ENCODE measurements at regions not wholly inside any gene's neighbourhood (a gene's known extent, or its start where the extent isn't known, plus 50 kb on each side); places are given as distances from the start of the nearest gene placed in this dataset.

DNA sequence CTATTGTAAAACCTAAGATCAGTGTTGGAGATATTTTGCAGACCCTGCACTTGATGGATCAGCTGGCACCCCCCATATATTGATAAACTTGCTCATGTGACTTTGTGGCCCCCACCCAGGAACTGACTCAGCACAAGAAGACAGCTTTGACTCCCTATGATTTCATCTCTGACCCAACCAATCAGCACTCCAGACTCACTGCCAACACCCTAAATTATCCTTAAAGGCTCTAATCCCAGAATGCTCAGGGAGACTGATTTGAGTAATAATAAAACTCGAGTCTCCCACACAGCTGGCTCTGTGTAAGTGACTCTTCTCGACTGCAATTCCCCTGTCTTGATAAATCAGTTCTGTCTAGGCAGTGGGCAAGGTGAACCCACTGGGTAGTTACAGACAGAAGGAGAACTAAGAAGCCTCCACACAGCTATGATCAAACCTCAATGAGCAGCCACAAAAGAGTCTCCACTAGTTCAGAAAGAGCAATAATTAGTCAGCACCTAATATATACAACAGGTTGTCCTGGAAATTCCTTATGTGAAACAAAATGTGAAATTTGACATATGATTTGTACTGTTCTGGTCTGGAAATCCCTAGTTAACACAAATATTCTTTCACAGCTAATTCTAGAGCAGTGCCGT is 52.2 kb downstream of the ACTL7B start:
- no peaks in the 10 kb centered on the region for H4K20me1 ChIP-seq (ENCODE audit: control insufficient read depth, insufficient read depth, low read depth, low read length)
- no peaks in the 10 kb centered on the region for H3K4me1 ChIP-seq (ENCODE audit: control insufficient read depth, low read length)
- no peaks in the 10 kb centered on the region for H3K27me3 ChIP-seq (ENCODE audit: control insufficient read depth, low read length)
- no peak overlapping the region for H3K4me2 ChIP-seq (ENCODE audit: low read length)
- no peaks in the 10 kb centered on the region for H3K9me3 ChIP-seq (ENCODE audit: control insufficient read depth, insufficient read depth, low read length)
- TF ChIP-seq EZH2phosphoT487 (IDR thresholded peaks at IDR 0.05; ENCODE audit: borderline replicate concordance, low read length) (no peak), CTCF (IDR thresholded peaks at IDR 0.05; ENCODE audit: low read depth, low read length, poor library complexity, severe bottlenecking) (no peak)
- H3K27ac ChIP-seq (ENCODE audit: low read depth, low read length), result no peak overlapping the region
- H3K9me2 ChIP-seq (replicated peaks; ENCODE audit: control insufficient read depth, low read length), result no peaks in the 10 kb centered on the region
- H3K79me2 ChIP-seq (ENCODE audit: control insufficient read depth, low read length), result no peaks in the 10 kb centered on the region
- H3K4me3 ChIP-seq (ENCODE audit: low read length), result no peak overlapping the region
- no peaks in the 10 kb centered on the region for H3K36me3 ChIP-seq (ENCODE audit: control insufficient read depth, low read length)
- H3F3A ChIP-seq (ENCODE audit: control insufficient read depth, insufficient read depth), result no peaks in the 10 kb centered on the region

DNA sequence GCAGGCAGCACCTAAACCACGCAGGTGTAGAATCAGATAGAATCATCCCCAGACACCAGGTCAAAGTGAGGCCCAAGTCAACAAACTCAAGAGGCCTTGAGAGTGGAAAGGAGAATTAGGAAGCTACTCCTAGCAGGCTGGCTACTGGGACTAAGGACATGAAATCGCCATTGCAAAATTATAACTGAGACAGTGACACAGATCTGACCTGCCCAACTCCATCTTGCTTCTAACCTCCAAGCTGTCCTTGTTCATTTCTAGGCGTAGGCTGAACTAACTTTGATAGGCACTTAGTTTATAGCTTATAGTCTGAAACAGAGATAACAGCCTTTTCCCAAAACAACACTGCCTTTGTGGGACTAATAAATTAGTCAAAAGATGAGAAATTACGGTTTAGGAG is 52.8 kb downstream of the ACTL7B start:
- H3K9me2 ChIP-seq (replicated peaks; ENCODE audit: control insufficient read depth, low read length), result no peaks in the 10 kb centered on the region
- H3K36me3 ChIP-seq (ENCODE audit: control insufficient read depth, low read length), result no peaks in the 10 kb centered on the region
- no peaks in the 10 kb centered on the region for H4K20me1 ChIP-seq (ENCODE audit: control insufficient read depth, insufficient read depth, low read depth, low read length)
- no peaks in the 10 kb centered on the region for H3K4me1 ChIP-seq (ENCODE audit: control insufficient read depth, low read length)
- no peaks in the 10 kb centered on the region for H3K9me3 ChIP-seq (ENCODE audit: control insufficient read depth, insufficient read depth, low read length)
- TF ChIP-seq EZH2phosphoT487 (IDR thresholded peaks at IDR 0.05; ENCODE audit: borderline replicate concordance, low read length) (no peak), CTCF (IDR thresholded peaks at IDR 0.05; ENCODE audit: low read depth, low read length, poor library complexity, severe bottlenecking) (no peak)
- H3K27me3 ChIP-seq (ENCODE audit: control insufficient read depth, low read length), result no peaks in the 10 kb centered on the region
- no peaks in the 10 kb centered on the region for H3K79me2 ChIP-seq (ENCODE audit: control insufficient read depth, low read length)
- no peak overlapping the region for H3K27ac ChIP-seq (ENCODE audit: low read depth, low read length)
- no peak overlapping the region for H3K4me3 ChIP-seq (ENCODE audit: low read length)
- no peak overlapping the region for H3K4me2 ChIP-seq (ENCODE audit: low read length)
- H3F3A ChIP-seq (ENCODE audit: control insufficient read depth, insufficient read depth), result no peaks in the 10 kb centered on the region

- Histone ChIP-seq H3K4me1 (ENCODE audit: control insufficient read depth, low read length) (no peaks in the 10 kb centered on the region), H3K79me2 (ENCODE audit: control insufficient read depth, low read length) (no peaks in the 10 kb centered on the region), H3K36me3 (ENCODE audit: control insufficient read depth, low read length) (no peaks in the 10 kb centered on the region), H4K20me1 (ENCODE audit: control insufficient read depth, insufficient read depth, low read depth, low read length) (no peaks in the 10 kb centered on the region), H3K9me2 (replicated peaks; ENCODE audit: control insufficient read depth, low read length) (no peaks in the 10 kb centered on the region), H3K4me3 (ENCODE audit: low read length) (no peak overlapping the region), H3K27ac (ENCODE audit: low read depth, low read length) (no peak overlapping the region), H3K4me2 (ENCODE audit: low read length) (no peak overlapping the region), H3K9me3 (ENCODE audit: control insufficient read depth, insufficient read depth, low read length) (no peaks in the 10 kb centered on the region), H3K27me3 (ENCODE audit: control insufficient read depth, low read length) (0 out of 2 replicates have a peak, but pooled peaks cover 4% of the 10 kb centered on the region), H3F3A (ENCODE audit: control insufficient read depth, insufficient read depth) (no peaks in the 10 kb centered on the region)
- no peak for TF ChIP-seq EZH2phosphoT487 (IDR thresholded peaks at IDR 0.05; ENCODE audit: borderline replicate concordance, low read length)
- TF ChIP-seq CTCF (IDR thresholded peaks at IDR 0.05; ENCODE audit: low read depth, low read length, poor library complexity, severe bottlenecking), result no peak
Observed at GRCh38 chr9:108801949-108802348, 53.8 kb downstream of the ACTL7B start.
